CD4-positive, alpha-beta T cell (primary cell): ENCODE measurements at regions not wholly inside any gene's neighbourhood (a gene's known extent, or its start where the extent isn't known, plus 50 kb on each side); places are given as distances from the start of the nearest gene placed in this dataset.

ENCODE experiments used
- ATAC-seq: fragments of 200-7000 bp; cut with Tn5 transposase; one replicate; pipeline ENCODE4 v1.10.0; 2022; ENCODE audit warnings: mild to moderate bottlenecking; ENCODE audit not compliant: poor library complexity
- CTCF ChIA-PET: fragments of 350-600 bp; sonication (Branson Sonifier 250); formaldehyde crosslinking; loops from one replicate; lab custom pipeline; 2021; ENCODE audit warnings: antibody characterized with exemption, inconsistent platforms; lab: Charles Lee
- POLR2A ChIA-PET: fragments of 350-600 bp; sonication (Branson Sonifier 250); formaldehyde crosslinking; loops from one replicate; lab custom pipeline; 2021; ENCODE audit warnings: antibody characterized with exemption, inconsistent platforms; lab: Charles Lee
- DNase-seq, 14 experiments: peaks; one replicate each; pipeline ENCODE4 v3.0.0-alpha.2; 2013 to 2020; ENCODE audit warnings: mixed read lengths in 2 of 14
- H3K27ac ChIP-seq, 2 donors: one replicate each; pipeline versions ENCODE4 v1.5.1 to v1.7.0; 2013; ENCODE audit warnings: low read length in 2 of 2, low read depth in 1 of 2, mild to moderate bottlenecking in 1 of 2
- H3K27me3 ChIP-seq, 2 experiments: 1 replicate in 1 of 2; 2 replicates in 1 of 2; pipeline versions ENCODE4 v1.6.1 to v1.7.0; 2013; ENCODE audit warnings: low read length in 2 of 2, control low read depth in 1 of 2, mild to moderate bottlenecking in 1 of 2, moderate library complexity in 1 of 2; ENCODE audit not compliant: insufficient read depth in 2 of 2, control insufficient read depth in 1 of 2
- H3K36me3 ChIP-seq: one replicate; pipeline ENCODE4 v1.6.1; 2013; ENCODE audit warnings: low read length, control low read depth; ENCODE audit not compliant: insufficient read depth
- H3K4me1 ChIP-seq: one replicate; pipeline ENCODE4 v1.6.1; 2013; ENCODE audit warnings: low read length, control low read depth; ENCODE audit not compliant: insufficient read depth
- H3K4me3 ChIP-seq: one replicate; pipeline ENCODE4 v1.5.1; 2013; ENCODE audit warnings: mild to moderate bottlenecking, low read length, moderate library complexity
- H3K9me3 ChIP-seq, 2 experiments: 1 replicate in 1 of 2; 2 replicates in 1 of 2; pipeline versions ENCODE4 v1.6.1 to v1.7.0; 2013; ENCODE audit warnings: low read length in 2 of 2, mild to moderate bottlenecking in 2 of 2, control low read depth in 1 of 2, moderate library complexity in 1 of 2; ENCODE audit not compliant: control insufficient read depth in 1 of 2, insufficient read depth in 1 of 2
- H3K27ac Mint-ChIP-seq: one replicate; pipeline ENCODE4 v1.8.0; 2020; ENCODE audit warnings: mixed read lengths
- H3K27me3 Mint-ChIP-seq: one replicate; pipeline ENCODE4 v1.8.0; 2021; ENCODE audit warnings: mixed read lengths
- H3K36me3 Mint-ChIP-seq: one replicate; pipeline ENCODE4 v1.8.0; 2021; ENCODE audit warnings: low read depth, mixed read lengths
- H3K4me1 Mint-ChIP-seq: one replicate; pipeline ENCODE4 v1.8.0; 2021; ENCODE audit warnings: low read depth, mixed read lengths
- H3K4me3 Mint-ChIP-seq: one replicate; pipeline ENCODE4 v1.8.0; 2020; ENCODE audit warnings: mild to moderate bottlenecking, mixed read lengths
- H3K9me3 Mint-ChIP-seq: one replicate; pipeline ENCODE4 v1.8.0; 2020; ENCODE audit warnings: mixed read lengths
- CTCF ChIP-seq: fragments of 200-600 bp; IDR thresholded peaks from one replicate; pipeline ENCODE4 v1.8.0; 2022; ENCODE audit warnings: antibody characterized with exemption, mild to moderate bottlenecking
- intact Hi-C, 2 experiments: fragments of 100-400 bp; cut with DNase I in 1 of 2; cut with micrococcal nuclease in 1 of 2; formaldehyde crosslinking; loops; one replicate each; pipeline versions ENCODE4 v1.15.1 to v1.9.0; 2023 to 2025; cut with DNase I, micrococcal nuclease

- Histone ChIP-seq H3K36me3 (no peaks in the 10 kb centered on the region), H3K4me3 (no peak overlapping the region), H3K9me3 (peaks cover 0 to 9% of the 10 kb centered on the region in 2 experiments), H3K4me1 (no peaks in the 10 kb centered on the region), H3K27me3 (no peaks in the 10 kb centered on the region), H3K27ac (no peak overlapping the region)
- H3K27me3 Mint-ChIP-seq, result no peaks in the 10 kb centered on the region
- intact Hi-C loops, result no loop called here
- TF ChIP-seq CTCF, result no peak
- ChIA-PET CTCF (no interaction called here), POLR2A (no interaction called here)
- H3K36me3 Mint-ChIP-seq, result no peaks in the 10 kb centered on the region
- ATAC-seq, result no peak
- H3K4me3 Mint-ChIP-seq, result no peak overlapping the region
- peak in 1 of 14 experiments; percentile 2 for DNase-seq
- H3K4me1 Mint-ChIP-seq, result peaks cover 2% of the 10 kb centered on the region
- no peaks in the 10 kb centered on the region for H3K9me3 Mint-ChIP-seq
- no peak overlapping the region for H3K27ac Mint-ChIP-seq
Measured at GRCh38 chr3:72337480-72337855, 510.8 kb downstream of the SHQ1 start.

GRCh38 chr3:72336821-72337479, 511.3 kb downstream of the SHQ1 start:
- Mint-ChIP-seq H3K27ac (no peak overlapping the region), H3K4me3 (no peak overlapping the region), H3K27me3 (no peaks in the 10 kb centered on the region), H3K4me1 (no peaks in the 10 kb centered on the region), H3K9me3 (no peaks in the 10 kb centered on the region), H3K36me3 (no peaks in the 10 kb centered on the region)
- POLR2A ChIA-PET, result no interaction called here
- H3K9me3 ChIP-seq, result peaks cover 0 to 9% of the 10 kb centered on the region in 2 experiments
- no peaks in the 10 kb centered on the region for H3K4me1 ChIP-seq
- intact Hi-C loops, result no loop called here
- TF ChIP-seq CTCF, result no peak
- ATAC-seq, result peak; percentile 24
- H3K4me3 ChIP-seq, result no peak overlapping the region
- no peak overlapping the region for H3K27ac ChIP-seq
- no peaks in the 10 kb centered on the region for H3K27me3 ChIP-seq
- no peaks in the 10 kb centered on the region for H3K36me3 ChIP-seq
- CTCF ChIA-PET, result no interaction called here
- peak in 1 of 14 experiments; percentile 10 for DNase-seq

- Mint-ChIP-seq H3K4me3 (no peak overlapping the region), H3K4me1 (no peaks in the 10 kb centered on the region), H3K27me3 (no peaks in the 10 kb centered on the region), H3K36me3 (no peaks in the 10 kb centered on the region), H3K27ac (no peak overlapping the region), H3K9me3 (no peaks in the 10 kb centered on the region)
- peaks cover 0 to 9% of the 10 kb centered on the region in 2 experiments for H3K9me3 ChIP-seq
- H3K27ac ChIP-seq, result no peak overlapping the region
- no peaks in the 10 kb centered on the region for H3K36me3 ChIP-seq
- intact Hi-C loops, result no loop called here
- ATAC-seq, result no peak
- H3K4me1 ChIP-seq, result no peaks in the 10 kb centered on the region
- no peak overlapping the region for H3K4me3 ChIP-seq
- DNase-seq, result no peak
- no peak for TF ChIP-seq CTCF
- H3K27me3 ChIP-seq, result no peaks in the 10 kb centered on the region
- POLR2A ChIA-PET, result no interaction called here
- CTCF ChIA-PET, result no interaction called here
Measured at GRCh38 chr3:72336114-72336651, 512.1 kb downstream of the SHQ1 start.
